ENCODE measurements at regions not wholly inside any gene's neighbourhood (a gene's known extent, or its start where the extent isn't known, plus 50 kb on each side); places are given as distances from the start of the nearest gene placed in this dataset.
A peak's percentile ranks its signal among the peaks of the same experiment; 100 is the strongest.

DNA sequence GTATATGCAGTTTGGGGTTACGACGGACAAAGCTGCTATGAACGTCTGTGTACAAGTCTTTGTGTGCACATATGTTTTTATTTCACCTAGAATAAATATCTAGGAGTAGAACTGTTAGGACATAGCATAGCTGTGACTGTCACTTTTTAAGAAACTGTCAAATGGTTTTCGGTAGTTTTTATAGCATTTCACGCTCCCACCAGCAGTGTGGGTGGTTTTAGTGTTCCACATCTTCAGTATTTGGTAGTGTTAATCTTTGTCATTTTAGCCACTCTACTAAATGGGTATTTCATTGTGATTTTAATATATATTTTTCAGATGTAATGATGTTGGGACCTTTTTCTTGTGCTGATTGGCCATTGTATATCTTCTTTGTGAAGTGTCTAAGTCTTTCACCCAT lies 109.1 kb upstream of the BCAT1 start:
- DNase-seq (ENCODE audit: low read depth in 2 of 2), result no peak

DNA sequence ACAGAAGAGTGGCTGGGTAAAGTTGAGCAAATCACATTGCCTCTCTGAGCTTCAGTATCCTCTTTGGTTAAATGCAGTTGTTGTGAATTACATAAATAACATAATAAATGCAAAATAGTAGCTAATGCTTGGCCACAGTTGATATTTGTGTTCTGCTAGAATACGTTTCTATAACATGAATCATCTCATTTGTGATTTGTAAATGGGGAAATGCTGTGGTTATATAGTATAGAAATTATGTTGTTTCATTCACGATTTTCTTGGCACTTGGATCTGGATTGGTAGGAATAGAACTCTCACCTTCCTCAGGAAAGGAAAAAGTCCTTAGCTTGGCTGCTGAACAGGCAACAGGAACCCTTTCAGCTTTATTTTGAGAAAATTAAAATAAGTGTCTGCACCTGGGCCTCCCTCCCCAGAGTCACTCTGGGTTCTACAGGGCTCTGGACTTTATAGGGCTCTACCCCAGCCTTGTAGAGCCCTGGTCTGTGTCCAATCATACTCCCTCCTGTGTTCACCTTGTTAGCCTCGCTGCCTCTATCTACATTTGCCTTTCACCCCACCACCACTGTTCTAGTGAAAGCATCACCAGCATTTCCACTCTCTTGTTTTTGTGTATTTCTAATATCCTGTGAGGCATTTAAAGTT lies 107.7 kb upstream of the BCAT1 start:
- no peak for DNase-seq (ENCODE audit: low read depth in 2 of 2)

GRCh38 chr12:25056011-25056410 lies 107.1 kb upstream of the BCAT1 start:
- no peak for DNase-seq (ENCODE audit: low read depth in 2 of 2)

GRCh38 chr12:25054783-25055144 lies 105.9 kb upstream of the BCAT1 start:
- peak; percentile 43 to 46 for DNase-seq (ENCODE audit: low read depth in 2 of 2)

DNA sequence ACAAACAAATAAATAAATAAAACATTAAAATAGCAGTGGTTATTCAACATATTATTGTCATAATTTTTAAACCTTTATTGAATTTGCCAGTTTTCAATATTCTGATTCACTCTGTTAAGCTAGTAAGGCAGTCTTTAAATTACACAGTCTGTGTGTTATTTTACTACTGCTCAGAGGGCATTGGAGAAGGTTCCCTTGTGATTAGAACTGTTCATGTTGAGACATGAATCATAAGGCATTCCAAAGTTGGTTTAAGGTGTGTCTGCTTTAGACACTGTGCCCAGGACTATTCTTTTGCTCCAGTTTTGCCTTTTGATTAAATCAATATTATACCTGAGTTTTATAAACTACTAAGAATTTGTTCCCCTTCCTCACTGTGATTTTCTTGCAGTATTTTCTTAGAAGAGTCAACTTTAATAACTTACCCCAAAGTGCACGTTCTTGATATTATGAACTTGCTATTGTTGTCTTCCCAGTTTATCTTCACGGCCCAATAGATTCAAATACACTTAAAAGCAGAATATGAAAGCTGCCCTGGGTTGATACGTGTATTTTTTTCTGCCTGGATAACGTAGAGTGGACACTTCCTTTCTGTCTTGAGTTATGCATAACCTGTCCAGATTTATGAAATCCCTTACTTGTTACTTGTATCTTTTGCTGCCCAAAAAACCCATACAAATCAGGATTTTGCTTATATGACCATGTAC lies 105.3 kb upstream of the BCAT1 start:
- DNase-seq (ENCODE audit: low read depth in 2 of 2), result no peak

DNA sequence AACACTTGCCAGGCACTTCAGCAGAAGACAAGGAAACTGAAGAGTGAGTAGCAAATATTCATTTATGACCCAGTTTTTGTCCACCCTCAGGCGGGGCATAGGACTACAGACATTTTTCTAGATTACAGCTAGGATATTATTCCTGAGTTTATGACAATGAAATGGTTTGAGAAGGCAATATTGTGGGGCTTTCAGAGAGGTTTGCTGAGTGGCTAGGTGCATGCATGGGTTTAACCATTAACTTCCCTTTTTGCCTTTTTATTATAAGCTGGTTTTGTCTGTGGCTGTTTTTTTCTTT lies 104.0 kb upstream of the BCAT1 start:
- no peak for DNase-seq (ENCODE audit: low read depth in 2 of 2)

DNA sequence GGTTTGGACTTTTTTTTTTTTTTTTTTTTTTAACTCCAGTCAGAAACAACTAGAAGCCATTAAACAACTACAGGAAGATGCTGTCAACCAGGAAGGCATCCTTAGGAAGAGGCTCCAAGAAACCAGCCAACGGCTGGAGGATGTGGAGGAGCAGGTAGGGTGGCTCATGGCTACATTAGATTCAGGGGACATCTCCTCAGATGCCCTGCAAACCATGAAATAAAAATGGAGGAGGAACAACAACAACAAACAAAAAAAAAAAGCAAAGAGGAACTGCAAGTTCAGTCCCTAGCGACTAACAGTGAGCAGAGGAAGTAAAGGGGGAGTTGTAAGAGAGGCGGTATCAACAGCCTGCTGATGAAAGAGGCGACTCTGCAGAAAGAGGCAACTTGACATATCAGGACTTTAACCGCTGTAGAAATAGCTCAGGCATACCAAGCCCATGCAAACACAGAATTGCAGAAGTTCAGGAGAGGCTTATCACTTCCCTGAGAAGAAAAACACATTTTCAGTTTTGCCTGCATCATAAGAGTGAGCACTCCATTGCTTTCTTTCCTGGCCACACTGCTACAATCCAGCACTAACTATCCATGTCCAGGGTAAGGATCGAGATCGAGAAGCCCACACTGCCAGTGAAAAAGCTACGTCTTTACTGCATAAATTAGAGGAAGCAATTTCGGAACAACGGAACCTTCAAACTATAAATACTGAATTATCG lies 103.5 kb upstream of the BCAT1 start:
- DNase-seq (ENCODE audit: low read depth in 2 of 2), result peak; percentile 3 to 21

GRCh38 chr12:25051656-25052195 lies 102.8 kb upstream of the BCAT1 start:
- DNase-seq (ENCODE audit: low read depth in 2 of 2), result peak; percentile 37 to 42

DNA sequence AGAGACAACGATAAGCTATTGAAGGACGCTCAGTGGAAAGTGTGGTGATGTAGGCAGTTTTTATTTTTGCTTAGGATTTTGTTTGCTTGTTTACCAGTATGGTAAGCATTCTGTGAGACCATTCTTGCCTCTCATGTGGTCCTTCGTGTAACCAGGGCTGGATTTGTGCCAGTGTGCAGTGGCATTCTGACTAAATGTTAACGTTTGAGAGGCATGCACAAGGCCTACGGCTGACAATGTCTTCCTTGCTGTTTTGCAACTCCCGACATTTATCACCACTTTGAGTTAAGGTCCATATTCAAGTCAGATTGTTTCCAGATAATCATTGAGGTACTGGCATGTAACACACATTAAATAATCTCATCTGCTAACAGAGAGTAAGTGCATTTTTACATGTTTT lies 102.3 kb upstream of the BCAT1 start:
- no peak for DNase-seq (ENCODE audit: low read depth in 2 of 2)

GRCh38 chr12:25045869-25046268 lies 97.0 kb upstream of the BCAT1 start:
- DNase-seq (ENCODE audit: low read depth in 2 of 2), result no peak

- no peak for DNase-seq (ENCODE audit: low read depth in 2 of 2)
These were observed 92.3 kb upstream of the BCAT1 start for GRCh38 chr12:25041006-25041741.

GRCh38 chr12:25040593-25040992 lies 91.7 kb upstream of the BCAT1 start:
- DNase-seq (ENCODE audit: low read depth in 2 of 2), result no peak

GRCh38 chr12:25034676-25035075 lies 85.8 kb upstream of the BCAT1 start:
- DNase-seq (ENCODE audit: low read depth in 2 of 2), result no peak

- no peak for DNase-seq (ENCODE audit: low read depth in 2 of 2)
These were observed 77.1 kb upstream of the BCAT1 start for GRCh38 chr12:25025951-25026490.

DNA sequence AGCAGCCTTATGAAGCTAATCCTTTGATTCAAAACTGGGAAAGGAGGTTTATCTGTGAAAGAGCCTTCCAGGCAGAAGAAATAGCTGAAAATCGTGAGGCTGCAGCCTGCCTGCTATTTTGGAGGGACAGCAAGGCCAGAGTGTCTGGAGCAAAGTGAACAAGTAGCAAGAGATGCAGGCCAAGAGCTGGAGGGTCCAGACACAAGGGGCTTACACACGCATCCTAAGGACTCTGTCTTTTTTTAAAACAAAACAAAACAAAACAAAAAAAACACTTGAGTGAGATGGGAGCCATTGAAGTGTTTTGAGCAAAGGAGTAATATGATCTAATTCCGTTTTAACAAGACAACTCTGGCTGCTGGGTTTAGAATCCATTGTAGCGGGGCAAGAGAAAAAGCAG lies 76.4 kb upstream of the BCAT1 start:
- DNase-seq (ENCODE audit: low read depth in 2 of 2), result no peak

DNA sequence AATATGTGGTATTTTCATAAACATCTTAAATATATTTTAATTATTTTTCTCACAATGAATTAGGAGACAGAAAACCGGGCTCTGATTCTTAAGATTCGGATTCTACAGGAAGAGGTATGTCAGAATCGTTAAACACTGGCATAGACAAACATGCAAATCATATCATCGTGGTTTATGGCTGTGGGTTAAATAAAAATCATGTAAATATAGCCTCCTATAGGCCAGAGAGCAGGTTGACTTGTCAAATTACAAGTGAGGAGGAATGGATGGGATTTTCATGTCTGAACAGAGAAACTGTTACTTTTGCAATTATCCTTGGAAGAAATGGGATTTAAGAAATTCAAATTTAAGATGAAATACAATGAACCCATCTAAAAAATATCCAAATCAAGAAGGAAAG lies 74.9 kb upstream of the BCAT1 start:
- DNase-seq (ENCODE audit: low read depth in 2 of 2), result no peak

DNA sequence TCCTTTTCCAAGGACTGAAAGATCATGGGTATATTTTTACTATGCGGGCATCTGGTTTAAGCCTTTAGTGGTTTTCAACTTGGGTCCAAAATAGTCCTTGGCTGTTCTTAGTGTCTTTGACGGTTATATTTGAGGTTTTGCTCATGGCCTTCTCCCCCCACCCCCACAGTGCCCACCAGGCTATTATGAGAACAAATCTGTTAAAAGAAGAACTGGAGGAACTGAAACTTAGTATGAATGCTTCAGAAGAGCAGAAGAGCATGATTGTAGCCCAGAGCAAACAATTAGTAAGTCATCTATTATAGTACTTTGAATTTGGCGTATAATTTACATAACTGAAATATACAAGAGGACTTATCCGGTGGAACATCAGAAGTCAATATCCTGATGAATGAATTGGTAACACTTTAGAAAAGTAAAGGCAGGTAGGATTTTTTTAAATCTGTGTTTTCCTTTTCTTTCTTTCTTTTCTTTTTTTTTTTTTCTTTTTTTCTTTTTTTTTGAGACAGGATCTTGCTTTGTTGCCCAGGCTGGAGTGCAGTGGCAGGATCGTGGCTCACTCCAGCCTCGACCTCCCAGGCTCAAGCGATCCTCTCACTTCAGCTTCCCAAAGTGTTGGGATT lies 71.8 kb upstream of the BCAT1 start:
- no peak for DNase-seq (ENCODE audit: low read depth in 2 of 2)

DNA sequence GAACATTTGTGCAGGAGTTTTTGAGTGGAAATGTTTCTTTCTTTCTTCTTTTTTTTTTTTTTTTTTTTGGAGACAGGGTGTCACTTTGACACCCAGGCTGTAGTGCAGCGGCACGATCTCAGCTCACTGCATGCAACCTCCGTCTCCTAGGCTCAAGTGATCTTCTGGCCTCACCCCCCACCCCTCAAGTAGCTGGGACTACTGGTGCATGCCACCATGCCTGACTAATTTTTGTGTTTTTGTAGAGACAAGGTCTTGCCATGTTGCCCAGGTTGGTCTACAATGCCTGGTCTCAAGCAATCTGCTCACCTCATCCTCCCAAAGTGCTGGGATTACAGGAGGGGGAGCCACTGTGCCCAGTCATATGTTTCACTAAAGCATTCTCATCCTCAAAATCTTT lies 69.2 kb upstream of the BCAT1 start:
- no peak for DNase-seq (ENCODE audit: low read depth in 2 of 2)

DNA sequence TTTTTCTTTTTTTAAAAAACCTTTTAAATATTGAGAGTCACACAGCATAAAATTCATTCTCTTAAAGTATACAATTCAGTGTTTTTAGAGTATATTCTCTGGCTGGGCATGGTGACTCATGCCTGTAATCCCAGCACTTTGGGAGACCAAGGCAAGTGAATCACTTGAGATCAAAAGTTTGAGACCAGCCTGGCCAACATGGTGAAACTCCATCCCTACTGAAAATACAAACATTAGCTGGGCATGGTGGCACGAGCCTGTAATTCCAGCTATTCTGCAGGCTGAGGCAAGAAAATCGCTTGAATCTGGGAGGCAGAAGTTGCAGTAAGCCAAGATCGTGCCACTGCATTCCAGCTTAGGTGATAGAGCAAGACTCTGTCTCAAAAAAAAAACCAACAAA lies 68.4 kb upstream of the BCAT1 start:
- no peak for DNase-seq (ENCODE audit: low read depth in 2 of 2)

GRCh38 chr12:25014961-25015360 lies 66.1 kb upstream of the BCAT1 start:
- DNase-seq (ENCODE audit: low read depth in 2 of 2), result no peak

DNA sequence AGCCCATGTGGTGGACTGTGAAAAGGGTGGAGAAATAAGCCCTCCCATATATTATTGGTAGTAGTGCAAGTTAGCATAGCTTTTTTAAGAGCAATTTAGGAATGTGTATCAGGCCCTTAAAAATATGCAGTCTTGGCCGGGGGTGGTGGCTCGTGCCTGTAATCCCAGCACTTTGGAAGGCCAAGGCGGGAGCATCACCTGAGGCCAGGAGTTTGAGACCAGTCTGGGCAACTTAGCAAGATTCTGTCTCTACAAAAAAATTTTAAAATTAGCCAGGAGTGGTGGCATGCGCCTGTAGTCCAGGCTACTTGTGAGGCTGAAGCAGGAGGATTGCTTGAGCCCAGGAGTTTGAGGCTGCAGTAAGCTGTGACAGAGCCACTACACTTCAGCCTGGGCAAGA lies 64.2 kb upstream of the BCAT1 start:
- no peak for DNase-seq (ENCODE audit: low read depth in 2 of 2)
